ENCODE measurements at regions not wholly inside any gene's neighbourhood (a gene's known extent, or its start where the extent isn't known, plus 50 kb on each side); places are given as distances from the start of the nearest gene placed in this dataset.

- TF ChIP-seq, protein P1, sequence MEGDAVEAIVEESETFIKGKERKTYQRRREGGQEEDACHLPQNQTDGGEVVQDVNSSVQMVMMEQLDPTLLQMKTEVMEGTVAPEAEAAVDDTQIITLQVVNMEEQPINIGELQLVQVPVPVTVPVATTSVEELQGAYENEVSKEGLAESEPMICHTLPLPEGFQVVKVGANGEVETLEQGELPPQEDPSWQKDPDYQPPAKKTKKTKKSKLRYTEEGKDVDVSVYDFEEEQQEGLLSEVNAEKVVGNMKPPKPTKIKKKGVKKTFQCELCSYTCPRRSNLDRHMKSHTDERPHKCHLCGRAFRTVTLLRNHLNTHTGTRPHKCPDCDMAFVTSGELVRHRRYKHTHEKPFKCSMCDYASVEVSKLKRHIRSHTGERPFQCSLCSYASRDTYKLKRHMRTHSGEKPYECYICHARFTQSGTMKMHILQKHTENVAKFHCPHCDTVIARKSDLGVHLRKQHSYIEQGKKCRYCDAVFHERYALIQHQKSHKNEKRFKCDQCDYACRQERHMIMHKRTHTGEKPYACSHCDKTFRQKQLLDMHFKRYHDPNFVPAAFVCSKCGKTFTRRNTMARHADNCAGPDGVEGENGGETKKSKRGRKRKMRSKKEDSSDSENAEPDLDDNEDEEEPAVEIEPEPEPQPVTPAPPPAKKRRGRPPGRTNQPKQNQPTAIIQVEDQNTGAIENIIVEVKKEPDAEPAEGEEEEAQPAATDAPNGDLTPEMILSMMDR (IDR thresholded peaks at IDR 0.05) = no peak
- TF ChIP-seq POLR2A (IDR thresholded peaks at IDR 0.05) = no peak
Observed at GRCh38 chr4:157803845-157804521, 368.8 kb downstream of the GASK1B start.

All from uterus (tissue), 2 donors.